Posterior vena cava (tissue), 2 donors: ENCODE measurements at regions not wholly inside any gene's neighbourhood (a gene's known extent, or its start where the extent isn't known, plus 50 kb on each side); places are given as distances from the start of the nearest gene placed in this dataset.

Source experiments
- DNase-seq: peaks from one replicate; pipeline ENCODE4 v3.0.0-alpha.2; 2020; ENCODE audit warnings: low spot score
- intact Hi-C, 2 donors: fragments of 100-400 bp; cut with DNase I; formaldehyde crosslinking; loops; one replicate each; pipeline versions ENCODE4 v1.14.1 to v1.14.2; 2022 to 2023
- donor health status: DM: yes; HTN: yes; CAD: no.
- donor health status: DM: yes; HTN: yes; CAD: no.

- DNase-seq: no peak
- intact Hi-C loops: no loop called here
Measured at GRCh38 chrX:107502316-107502715, 52.9 kb downstream of the FRMPD3 start.

GRCh38 chrX:107504006-107504405 is 54.6 kb downstream of the FRMPD3 start:
- intact Hi-C loops: no loop called here
- no peak for DNase-seq

- intact Hi-C loops: no loop called here
- no peak for DNase-seq
Measured at GRCh38 chrX:107505223-107505622, 55.8 kb downstream of the FRMPD3 start.

- intact Hi-C loops: no loop called here
- no peak for DNase-seq
Measured at GRCh38 chrX:107506596-107507031, 57.2 kb downstream of the FRMPD3 start.

- DNase-seq: no peak
- intact Hi-C loops: no loop called here
Measured at GRCh38 chrX:107507093-107507743, 57.8 kb downstream of the FRMPD3 start.

GRCh38 chrX:107507744-107508117 is 58.3 kb downstream of the FRMPD3 start:
- no peak for DNase-seq
- intact Hi-C loops: no loop called here

GRCh38 chrX:107508925-107509324 is 59.5 kb downstream of the FRMPD3 start:
- intact Hi-C loops: no loop called here
- no peak for DNase-seq

GRCh38 chrX:107514944-107515343 is 65.5 kb downstream of the FRMPD3 start:
- no peak for DNase-seq
- intact Hi-C loops: no loop called here

- intact Hi-C loops: no loop called here
- DNase-seq: no peak
Measured at GRCh38 chrX:107521877-107522586, 72.6 kb downstream of the FRMPD3 start.

GRCh38 chrX:107522901-107523300 is 73.4 kb downstream of the FRMPD3 start:
- intact Hi-C loops: no loop called here
- no peak for DNase-seq

- DNase-seq: no peak
- intact Hi-C loops: no loop called here
Measured at GRCh38 chrX:107526141-107526540, 76.7 kb downstream of the FRMPD3 start.

GRCh38 chrX:107530141-107530540 is 80.7 kb downstream of the FRMPD3 start:
- intact Hi-C loops: no loop called here
- DNase-seq: no peak

- no peak for DNase-seq
- intact Hi-C loops: loop anchor here in 1 of 2 donors (2.0 kb wide), 1 partner anchor 49 kb away; no protein-coding TSS in a partner anchor
Measured at GRCh38 chrX:107537815-107538214, 88.4 kb downstream of the FRMPD3 start.

- intact Hi-C loops: no loop called here
- no peak for DNase-seq
Measured at GRCh38 chrX:107541244-107541643, 87.1 kb upstream of the PRPS1 start.

GRCh38 chrX:107542040-107542439 is 86.3 kb upstream of the PRPS1 start:
- no peak for DNase-seq
- intact Hi-C loops: no loop called here

- no peak for DNase-seq
- intact Hi-C loops: no loop called here
Measured at GRCh38 chrX:107542500-107542899, 85.8 kb upstream of the PRPS1 start.

GRCh38 chrX:107547621-107548020 is 80.7 kb upstream of the PRPS1 start:
- intact Hi-C loops: no loop called here
- DNase-seq: no peak

GRCh38 chrX:107548775-107549174 is 79.5 kb upstream of the PRPS1 start:
- no peak for DNase-seq
- intact Hi-C loops: no loop called here

- intact Hi-C loops: no loop called here
- no peak for DNase-seq
Measured at GRCh38 chrX:107549504-107549903, 78.8 kb upstream of the PRPS1 start.

- DNase-seq: no peak
- intact Hi-C loops: no loop called here
Measured at GRCh38 chrX:107551546-107551945, 76.8 kb upstream of the PRPS1 start.

GRCh38 chrX:107552930-107553329 is 75.4 kb upstream of the PRPS1 start:
- intact Hi-C loops: no loop called here
- no peak for DNase-seq
